ENCODE measurements at regions not wholly inside any gene's neighbourhood (a gene's known extent, or its start where the extent isn't known, plus 50 kb on each side); places are given as distances from the start of the nearest gene placed in this dataset.

DNA sequence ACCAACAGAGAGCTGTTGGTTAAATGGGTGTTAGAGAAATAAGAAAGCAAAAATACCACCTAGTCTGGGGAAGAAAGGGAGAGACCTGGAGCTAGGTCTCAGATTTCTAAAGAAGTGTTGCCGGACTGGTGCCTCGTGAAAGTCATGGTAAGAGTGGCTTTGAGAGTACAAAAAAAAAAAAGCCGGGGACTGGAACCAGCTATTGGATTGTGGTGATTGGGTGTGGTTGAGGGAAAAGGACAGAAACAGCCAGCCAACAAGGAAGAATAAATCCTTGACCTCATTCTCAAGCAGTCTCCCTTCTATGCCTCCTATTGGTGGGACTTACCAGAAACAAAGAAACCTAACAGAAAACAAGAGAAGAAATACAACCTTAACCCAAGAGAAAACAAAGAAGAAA lies 346.4 kb upstream of the KCNMB2 start:
- TF ChIP-seq POLR2A (IDR thresholded peaks at IDR 0.05) (no peak), CTCF (IDR thresholded peaks at IDR 0.05) (no peak)

All from heart left ventricle (tissue), 13 donors.